HG02938 (cell line): ENCODE measurements at regions not wholly inside any gene's neighbourhood (a gene's known extent, or its start where the extent isn't known, plus 50 kb on each side); places are given as distances from the start of the nearest gene placed in this dataset.
"Not testable (repeated sequence)": the region's sequence is repeated elsewhere in the genome, so short reads cannot be mapped to it uniquely, and the experiment has no call there.

Source experiments
- ATAC-seq: cut with Tn5 transposase; IDR thresholded peaks from one replicate; pipeline ENCODE4 v1.9.1; 2021; ENCODE audit warnings: mild to moderate bottlenecking, moderate library complexity; ENCODE audit not compliant: unreplicated experiment

DNA sequence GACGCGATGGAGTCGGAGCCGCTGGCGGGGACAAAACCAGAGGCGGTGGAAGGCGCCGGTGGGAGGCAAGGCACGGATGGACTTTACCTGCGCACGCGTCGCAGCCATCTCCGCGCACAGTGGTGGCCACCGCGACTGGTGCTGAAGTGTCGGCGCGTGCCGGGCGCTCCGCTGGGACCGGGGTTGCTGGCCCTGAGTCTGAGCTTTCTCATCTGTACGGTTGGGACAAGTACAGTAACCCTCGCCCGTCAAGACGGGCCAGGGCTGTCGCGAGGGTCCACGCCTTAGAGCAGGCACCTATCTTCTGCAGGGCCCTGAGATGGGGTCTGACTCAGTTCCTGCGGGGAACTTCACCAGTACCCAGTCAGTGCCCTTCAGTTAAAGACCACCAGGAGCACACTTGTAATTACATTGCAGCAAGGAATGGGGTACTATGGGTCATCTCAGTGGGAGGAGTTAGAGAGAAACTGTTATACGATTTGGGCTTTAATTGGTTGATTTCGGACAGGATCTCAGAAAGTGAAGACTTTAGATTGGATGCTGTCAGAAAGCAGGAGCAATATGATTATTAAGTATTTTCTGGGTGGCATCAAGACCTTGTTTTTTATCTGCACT is 385.6 kb downstream of the SPATA31A6 start:
- ATAC-seq, result not testable (repeated sequence)

DNA sequence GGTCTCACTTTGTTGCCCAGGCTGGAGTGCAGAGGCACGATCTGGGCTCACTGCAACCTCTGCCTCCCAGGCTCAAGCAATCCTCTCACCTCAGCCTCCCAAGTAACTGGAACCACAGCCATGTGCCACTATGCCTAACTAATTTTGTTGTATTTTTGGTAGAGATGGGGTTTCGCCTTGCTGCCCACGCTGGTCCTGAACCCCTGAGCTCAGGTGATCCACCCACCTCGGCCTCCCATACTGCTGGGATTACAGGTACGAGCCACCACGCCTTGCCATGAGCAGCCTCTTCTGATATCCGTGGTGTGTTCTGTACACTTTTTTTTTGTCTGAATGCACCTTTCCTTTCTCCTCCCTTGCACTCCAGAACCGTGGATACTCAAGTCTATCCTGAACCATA is 394.4 kb downstream of the SPATA31A6 start:
- ATAC-seq, result not testable (repeated sequence)
